NCI-H345 treated with DMSO at 0.1 percent for 48 hours (cell line): ENCODE measurements at regions not wholly inside any gene's neighbourhood (a gene's known extent, or its start where the extent isn't known, plus 50 kb on each side); places are given as distances from the start of the nearest gene placed in this dataset.
"Not testable (repeated sequence)": the region's sequence is repeated elsewhere in the genome, so short reads cannot be mapped to it uniquely, and the experiment has no call there.

Experiments used
- DNase-seq: peaks from one replicate; lab custom pipeline; 2025; ENCODE audit not compliant: unreplicated experiment; lab: John Stamatoyannopoulos, UW

- DNase-seq = no peak
These were observed 199.0 kb upstream of the DCC start for GRCh38 chr18:52140986-52141385.

- no peak for DNase-seq
These were observed 189.9 kb upstream of the DCC start for GRCh38 chr18:52150050-52150449.

GRCh38 chr18:52152036-52152435, 188.0 kb upstream of the DCC start:
- no peak for DNase-seq

GRCh38 chr18:52156166-52156565, 183.8 kb upstream of the DCC start:
- DNase-seq = no peak

- DNase-seq = no peak
These were observed 179.4 kb upstream of the DCC start for GRCh38 chr18:52160636-52161035.

GRCh38 chr18:52163478-52163877, 176.5 kb upstream of the DCC start:
- no peak for DNase-seq

- not testable (repeated sequence) for DNase-seq
These were observed 171.9 kb upstream of the DCC start for GRCh38 chr18:52168131-52168530.

GRCh38 chr18:52174220-52174619, 165.8 kb upstream of the DCC start:
- no peak for DNase-seq

GRCh38 chr18:52175406-52175805, 164.6 kb upstream of the DCC start:
- no peak for DNase-seq

GRCh38 chr18:52183107-52183506, 156.9 kb upstream of the DCC start:
- no peak for DNase-seq

- no peak for DNase-seq
These were observed 149.8 kb upstream of the DCC start for GRCh38 chr18:52190195-52190594.

- no peak for DNase-seq
These were observed 149.4 kb upstream of the DCC start for GRCh38 chr18:52190631-52191030.

- DNase-seq = no peak
These were observed 139.6 kb upstream of the DCC start for GRCh38 chr18:52200406-52200805.

- DNase-seq = no peak
These were observed 138.9 kb upstream of the DCC start for GRCh38 chr18:52200921-52201663.

- DNase-seq = no peak
These were observed 131.4 kb upstream of the DCC start for GRCh38 chr18:52208646-52209045.

GRCh38 chr18:52216109-52216508, 123.9 kb upstream of the DCC start:
- DNase-seq = no peak

GRCh38 chr18:52216666-52217065, 123.3 kb upstream of the DCC start:
- no peak for DNase-seq

GRCh38 chr18:52219102-52219501, 120.9 kb upstream of the DCC start:
- no peak for DNase-seq

- no peak for DNase-seq
These were observed 119.9 kb upstream of the DCC start for GRCh38 chr18:52220062-52220591.

- DNase-seq = no peak
These were observed 117.8 kb upstream of the DCC start for GRCh38 chr18:52222211-52222610.

- DNase-seq = no peak
These were observed 112.5 kb upstream of the DCC start for GRCh38 chr18:52227536-52227935.

GRCh38 chr18:52228166-52228565, 111.8 kb upstream of the DCC start:
- no peak for DNase-seq

GRCh38 chr18:52236131-52236530, 103.9 kb upstream of the DCC start:
- no peak for DNase-seq
